HG02798 (cell line): ENCODE measurements at regions not wholly inside any gene's neighbourhood (a gene's known extent, or its start where the extent isn't known, plus 50 kb on each side); places are given as distances from the start of the nearest gene placed in this dataset.

Experiments used
- ATAC-seq: cut with Tn5 transposase; IDR thresholded peaks from one replicate; pipeline ENCODE4 v1.9.1; 2021; ENCODE audit warnings: mild to moderate bottlenecking; ENCODE audit not compliant: unreplicated experiment, poor library complexity

GRCh38 chr1:239221656-239222055 lies 164.7 kb upstream of the CHRM3 start:
- no peak for ATAC-seq

GRCh38 chr1:239219679-239220078 lies 166.7 kb upstream of the CHRM3 start:
- ATAC-seq: no peak

- ATAC-seq: no peak
Measured at GRCh38 chr1:239218301-239218700, 168.1 kb upstream of the CHRM3 start.

- no peak for ATAC-seq
Measured at GRCh38 chr1:239212811-239213220, 173.6 kb upstream of the CHRM3 start.

- ATAC-seq: no peak
Measured at GRCh38 chr1:239209591-239209990, 176.8 kb upstream of the CHRM3 start.

- ATAC-seq: no peak
Measured at GRCh38 chr1:239204401-239204800, 182.0 kb upstream of the CHRM3 start.

- no peak for ATAC-seq
Measured at GRCh38 chr1:239197871-239198270, 188.5 kb upstream of the CHRM3 start.

- no peak for ATAC-seq
Measured at GRCh38 chr1:239189998-239190512, 196.3 kb upstream of the CHRM3 start.

GRCh38 chr1:239186487-239186886 lies 199.9 kb upstream of the CHRM3 start:
- ATAC-seq: no peak

- ATAC-seq: no peak
Measured at GRCh38 chr1:239185245-239185619, 201.1 kb upstream of the CHRM3 start.

GRCh38 chr1:239184561-239185244 lies 201.7 kb upstream of the CHRM3 start:
- ATAC-seq: no peak

GRCh38 chr1:239178961-239179360 lies 207.4 kb upstream of the CHRM3 start:
- ATAC-seq: no peak

- no peak for ATAC-seq
Measured at GRCh38 chr1:239174880-239175279, 211.5 kb upstream of the CHRM3 start.

GRCh38 chr1:239170828-239171227 lies 215.5 kb upstream of the CHRM3 start:
- no peak for ATAC-seq

GRCh38 chr1:239169276-239169675 lies 217.1 kb upstream of the CHRM3 start:
- no peak for ATAC-seq

- no peak for ATAC-seq
Measured at GRCh38 chr1:239164451-239165180, 221.8 kb upstream of the CHRM3 start.

- ATAC-seq: no peak
Measured at GRCh38 chr1:239155466-239156091, 230.8 kb upstream of the CHRM3 start.

GRCh38 chr1:239151937-239152336 lies 234.4 kb upstream of the CHRM3 start:
- ATAC-seq: no peak

GRCh38 chr1:239140968-239141367 lies 245.4 kb upstream of the CHRM3 start:
- no peak for ATAC-seq

GRCh38 chr1:239139801-239140200 lies 246.6 kb upstream of the CHRM3 start:
- ATAC-seq: no peak

GRCh38 chr1:239128541-239128940 lies 257.8 kb upstream of the CHRM3 start:
- no peak for ATAC-seq
